Muscle layer of colon (tissue), 2 donors: ENCODE measurements at regions not wholly inside any gene's neighbourhood (a gene's known extent, or its start where the extent isn't known, plus 50 kb on each side); places are given as distances from the start of the nearest gene placed in this dataset.

Source experiments
- H3K27ac ChIP-seq: one replicate; pipeline ENCODE4 v1.7.0; 2013; ENCODE audit warnings: low read depth, mild to moderate bottlenecking, low read length, moderate library complexity
- H3K27me3 ChIP-seq, 2 donors: one replicate each; pipeline ENCODE4 v1.7.0; 2013; ENCODE audit warnings: low read length in 2 of 2, mild to moderate bottlenecking in 2 of 2; ENCODE audit not compliant: insufficient read depth in 2 of 2, control insufficient read depth in 1 of 2
- H3K36me3 ChIP-seq: one replicate; pipeline ENCODE4 v1.7.0; 2013; ENCODE audit warnings: mild to moderate bottlenecking, low read length; ENCODE audit not compliant: insufficient read depth
- H3K4me1 ChIP-seq: one replicate; pipeline ENCODE4 v1.7.0; 2013; ENCODE audit warnings: mild to moderate bottlenecking, low read length; ENCODE audit not compliant: insufficient read depth
- H3K4me3 ChIP-seq, 2 donors: one replicate each; pipeline ENCODE4 v1.7.0; 2013; ENCODE audit warnings: low read length in 2 of 2, low read depth in 1 of 2, mild to moderate bottlenecking in 1 of 2, moderate library complexity in 1 of 2
- H3K9ac ChIP-seq: one replicate; pipeline ENCODE4 v1.7.0; 2013; ENCODE audit warnings: low read length
- H3K9me3 ChIP-seq: one replicate; pipeline ENCODE4 v1.7.0; 2013; ENCODE audit warnings: mild to moderate bottlenecking, low read length
- donor health status: abdominal sarcoma.
- donor health status: Adenocarcinoma of cecum.

- Histone ChIP-seq H3K4me3 (no peak overlapping the region), H3K9me3 (no peaks in the 10 kb centered on the region), H3K27me3 (no peaks in the 10 kb centered on the region), H3K36me3 (no peaks in the 10 kb centered on the region), H3K4me1 (no peaks in the 10 kb centered on the region), H3K9ac (no peak overlapping the region), H3K27ac (no peak overlapping the region)
Measured at GRCh38 chr15:47504624-47505256, 212.6 kb upstream of the SEMA6D start.

- H3K4me1 ChIP-seq = no peaks in the 10 kb centered on the region
- H3K9me3 ChIP-seq = no peaks in the 10 kb centered on the region
- H3K4me3 ChIP-seq = no peak overlapping the region
- no peaks in the 10 kb centered on the region for H3K36me3 ChIP-seq
- no peak overlapping the region for H3K9ac ChIP-seq
- no peaks in the 10 kb centered on the region for H3K27me3 ChIP-seq
- no peak overlapping the region for H3K27ac ChIP-seq
Measured at GRCh38 chr15:47505712-47506328, 211.5 kb upstream of the SEMA6D start.

GRCh38 chr15:47506329-47507100 is 210.8 kb upstream of the SEMA6D start:
- Histone ChIP-seq H3K27ac (no peak overlapping the region), H3K9ac (no peak overlapping the region), H3K27me3 (no peaks in the 10 kb centered on the region), H3K9me3 (no peaks in the 10 kb centered on the region), H3K4me1 (no peaks in the 10 kb centered on the region), H3K36me3 (no peaks in the 10 kb centered on the region), H3K4me3 (no peak overlapping the region)

GRCh38 chr15:47507221-47507985 is 209.9 kb upstream of the SEMA6D start:
- H3K36me3 ChIP-seq = no peaks in the 10 kb centered on the region
- H3K27ac ChIP-seq = no peak overlapping the region
- no peaks in the 10 kb centered on the region for H3K4me1 ChIP-seq
- no peaks in the 10 kb centered on the region for H3K27me3 ChIP-seq
- no peak overlapping the region for H3K9ac ChIP-seq
- H3K9me3 ChIP-seq = no peaks in the 10 kb centered on the region
- H3K4me3 ChIP-seq = no peak overlapping the region

GRCh38 chr15:47511261-47511660 is 206.0 kb upstream of the SEMA6D start:
- H3K4me1 ChIP-seq = no peaks in the 10 kb centered on the region
- no peak overlapping the region for H3K27ac ChIP-seq
- H3K36me3 ChIP-seq = no peaks in the 10 kb centered on the region

GRCh38 chr15:47513471-47513870 is 203.8 kb upstream of the SEMA6D start:
- H3K27ac ChIP-seq = no peak overlapping the region
- no peak overlapping the region for H3K9ac ChIP-seq
- H3K4me1 ChIP-seq = no peaks in the 10 kb centered on the region

More at GRCh38 chr15:47511261-47511660, 206.0 kb upstream of the SEMA6D start:
- Histone ChIP-seq H3K9me3 (no peaks in the 10 kb centered on the region), H3K27me3 (no peaks in the 10 kb centered on the region), H3K4me3 (no peak overlapping the region), H3K9ac (no peak overlapping the region)

GRCh38 chr15:47514200-47514652 is 203.1 kb upstream of the SEMA6D start:
- Histone ChIP-seq H3K36me3 (no peaks in the 10 kb centered on the region), H3K27me3 (no peaks in the 10 kb centered on the region), H3K4me1 (no peaks in the 10 kb centered on the region), H3K9me3 (no peaks in the 10 kb centered on the region), H3K9ac (no peak overlapping the region), H3K27ac (no peak overlapping the region), H3K4me3 (no peak overlapping the region)

More at GRCh38 chr15:47513471-47513870, 203.8 kb upstream of the SEMA6D start:
- H3K36me3 ChIP-seq = no peaks in the 10 kb centered on the region
- H3K9me3 ChIP-seq = no peaks in the 10 kb centered on the region
- H3K27me3 ChIP-seq = no peaks in the 10 kb centered on the region
- H3K4me3 ChIP-seq = no peak overlapping the region

GRCh38 chr15:47516558-47516957 is 200.7 kb upstream of the SEMA6D start:
- Histone ChIP-seq H3K36me3 (no peaks in the 10 kb centered on the region), H3K27ac (no peak overlapping the region), H3K27me3 (no peaks in the 10 kb centered on the region), H3K4me3 (no peak overlapping the region), H3K9me3 (no peaks in the 10 kb centered on the region), H3K9ac (no peak overlapping the region), H3K4me1 (no peaks in the 10 kb centered on the region)

- no peak overlapping the region for H3K27ac ChIP-seq
- H3K4me1 ChIP-seq = no peaks in the 10 kb centered on the region
- H3K27me3 ChIP-seq = no peaks in the 10 kb centered on the region
- H3K36me3 ChIP-seq = no peaks in the 10 kb centered on the region
- H3K9ac ChIP-seq = no peak overlapping the region
- H3K9me3 ChIP-seq = no peaks in the 10 kb centered on the region
- no peak overlapping the region for H3K4me3 ChIP-seq
Measured at GRCh38 chr15:47516972-47517371, 200.3 kb upstream of the SEMA6D start.

- no peaks in the 10 kb centered on the region for H3K27me3 ChIP-seq
- no peaks in the 10 kb centered on the region for H3K4me1 ChIP-seq
- H3K4me3 ChIP-seq = no peak overlapping the region
- H3K9me3 ChIP-seq = no peaks in the 10 kb centered on the region
- no peak overlapping the region for H3K27ac ChIP-seq
- H3K9ac ChIP-seq = no peak overlapping the region
- H3K36me3 ChIP-seq = no peaks in the 10 kb centered on the region
Measured at GRCh38 chr15:47517737-47518136, 199.6 kb upstream of the SEMA6D start.
